Brain pericyte (primary cell): ENCODE measurements at regions not wholly inside any gene's neighbourhood (a gene's known extent, or its start where the extent isn't known, plus 50 kb on each side); places are given as distances from the start of the nearest gene placed in this dataset.
A peak's percentile ranks its signal among the peaks of the same experiment; 100 is the strongest.

Experiments used
- DNase-seq: peaks from one replicate; pipeline ENCODE4 v3.0.0-alpha.2; 2012; ENCODE audit warnings: low read depth, low spot score

GRCh38 chr20:50312682-50313521, 122.3 kb downstream of the CEBPB start:
- no peak for DNase-seq

- no peak for DNase-seq
These were observed 122.8 kb downstream of the CEBPB start for GRCh38 chr20:50313522-50313820.

GRCh38 chr20:50313827-50314677, 123.4 kb downstream of the CEBPB start:
- no peak for DNase-seq

- DNase-seq: no peak
These were observed 124.2 kb downstream of the CEBPB start for GRCh38 chr20:50314678-50315335.

- no peak for DNase-seq
These were observed 125.2 kb downstream of the CEBPB start for GRCh38 chr20:50315586-50316551.

GRCh38 chr20:50317116-50317515, 126.5 kb downstream of the CEBPB start:
- DNase-seq: no peak

GRCh38 chr20:50317609-50318008, 127.0 kb downstream of the CEBPB start:
- no peak for DNase-seq

- DNase-seq: no peak
These were observed 128.1 kb downstream of the CEBPB start for GRCh38 chr20:50318710-50319109.

GRCh38 chr20:50320005-50320900, 129.6 kb downstream of the CEBPB start:
- DNase-seq: no peak

- DNase-seq: peak; percentile 84
These were observed 130.5 kb downstream of the CEBPB start for GRCh38 chr20:50320901-50321796.

- no peak for DNase-seq
These were observed 131.3 kb downstream of the CEBPB start for GRCh38 chr20:50321797-50322480.

GRCh38 chr20:50322703-50323131, 132.1 kb downstream of the CEBPB start:
- DNase-seq: no peak

- no peak for DNase-seq
These were observed 132.6 kb downstream of the CEBPB start for GRCh38 chr20:50323209-50323608.

- DNase-seq: no peak
These were observed 133.4 kb downstream of the CEBPB start for GRCh38 chr20:50323777-50324775.

GRCh38 chr20:50325215-50325614, 134.6 kb downstream of the CEBPB start:
- no peak for DNase-seq

GRCh38 chr20:50325651-50326050, 135.0 kb downstream of the CEBPB start:
- DNase-seq: no peak

- DNase-seq: no peak
These were observed 137.0 kb downstream of the CEBPB start for GRCh38 chr20:50327666-50328065.
